Breast epithelium (tissue), 4 donors: ENCODE measurements at regions not wholly inside any gene's neighbourhood (a gene's known extent, or its start where the extent isn't known, plus 50 kb on each side); places are given as distances from the start of the nearest gene placed in this dataset.

Experiments used
- DNase-seq, 2 donors: peaks; one replicate each; pipeline ENCODE4 v3.0.0-alpha.2; 2019; ENCODE audit warnings: low spot score in 2 of 2
- H3K27ac ChIP-seq, 2 donors: fragments of 200-600 bp; sonication (generic) in 1 of 2; one replicate each; pipeline ENCODE4 v1.5.1; 2016 to 2019; ENCODE audit warnings: mild to moderate bottlenecking in 1 of 2
- H3K27me3 ChIP-seq, 2 donors: fragments of 200-600 bp; sonication (generic) in 1 of 2; one replicate each; pipeline versions ENCODE4 v1.5.1 to v1.6.0; 2017 to 2019; ENCODE audit warnings: control low read depth in 1 of 2, mild to moderate bottlenecking in 1 of 2
- H3K36me3 ChIP-seq: fragments of 200-600 bp; one replicate; pipeline ENCODE4 v1.5.1; 2019
- H3K4me1 ChIP-seq, 2 donors: fragments of 200-600 bp; sonication (generic); one replicate each; pipeline ENCODE4 v1.5.1; 2016 to 2019; ENCODE audit warnings: control low read depth in 1 of 2
- H3K4me3 ChIP-seq, 3 donors: fragments of 200-600 bp; sonication (generic); 1 replicate in 2 of 3; 2 replicates in 1 of 3; pipeline ENCODE4 v1.5.1; 2016 to 2019; ENCODE audit warnings: mild to moderate bottlenecking in 3 of 3, moderate library complexity in 2 of 3
- H3K9me3 ChIP-seq, 2 donors: fragments of 200-600 bp; sonication (generic) in 1 of 2; one replicate each; pipeline ENCODE4 v1.5.1; 2016 to 2019; ENCODE audit warnings: control low read depth in 1 of 2
- CTCF ChIP-seq, 3 donors: fragments of 450-650 bp; IDR thresholded peaks; one replicate each; pipeline ENCODE4 v1.5.1; 2016 to 2017; ENCODE audit warnings: antibody characterized with exemption in 3 of 3, mild to moderate bottlenecking in 3 of 3, moderate library complexity in 3 of 3
- POLR2A ChIP-seq: fragments of 450-650 bp; IDR thresholded peaks from one replicate; pipeline ENCODE4 v1.6.1; 2016; ENCODE audit warnings: antibody characterized with exemption, mild to moderate bottlenecking, moderate library complexity
- POLR2AphosphoS5 ChIP-seq, 3 donors: sonication (generic); formaldehyde crosslinking; IDR thresholded peaks; one replicate each; pipeline ENCODE4 v1.6.1; 2017; ENCODE audit warnings: antibody characterized with exemption in 3 of 3
- intact Hi-C: fragments of 100-400 bp; cut with DNase I; formaldehyde crosslinking; loops from one replicate; pipeline ENCODE4 v1.15.1; 2023; ENCODE audit warnings: low total_unique reads

GRCh38 chr9:19690128-19690527 is 98.7 kb downstream of the SLC24A2 start:
- TF ChIP-seq POLR2A (no peak), POLR2AphosphoS5 (IDR thresholded peaks at IDR 0.05) (no peak), CTCF (IDR thresholded peaks at IDR 0.05) (no peak)
- Histone ChIP-seq H3K9me3 (peaks cover 0 to 7% of the 10 kb centered on the region in 2 donors), H3K4me1 (no peaks in the 10 kb centered on the region), H3K36me3 (no peaks in the 10 kb centered on the region), H3K27ac (no peak overlapping the region), H3K4me3 (no peak overlapping the region), H3K27me3 (no peaks in the 10 kb centered on the region)
- intact Hi-C loops: no loop called here
- DNase-seq: no peak

DNA sequence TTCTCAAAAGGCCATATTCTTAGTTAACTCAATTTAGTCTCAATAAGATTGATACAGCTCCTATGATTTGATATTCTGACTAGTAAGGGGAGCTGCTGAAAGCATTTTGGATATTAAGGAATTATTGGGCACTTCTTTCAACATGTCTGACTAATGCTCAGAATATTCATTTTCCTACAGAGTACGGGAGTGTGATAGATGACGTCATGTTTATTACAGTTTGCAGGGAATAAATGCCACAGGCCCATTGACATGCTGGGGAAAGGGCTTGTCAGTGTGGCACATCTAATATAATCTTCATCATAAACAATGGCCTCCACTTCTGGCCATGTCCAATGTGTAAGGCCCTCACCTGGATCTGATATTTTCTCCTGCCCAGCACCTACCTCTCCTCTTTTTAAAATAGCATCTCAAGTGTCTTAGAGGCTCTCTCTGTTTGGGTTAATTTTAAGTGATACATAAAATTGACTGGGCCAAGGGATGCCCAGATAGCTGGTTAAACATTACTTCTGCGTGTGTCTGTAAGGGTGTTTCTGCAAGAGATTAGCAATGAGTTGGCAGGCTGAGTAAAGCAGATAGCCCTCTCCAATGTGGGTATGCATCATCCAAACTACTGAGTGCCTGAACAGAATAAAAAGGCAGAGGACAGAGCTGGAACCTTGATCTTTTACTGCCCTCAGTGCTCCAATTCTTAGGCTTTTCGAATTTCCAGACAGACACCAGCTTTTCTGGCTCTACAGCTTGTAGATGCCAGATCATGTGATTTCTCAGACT is 99.3 kb downstream of the SLC24A2 start:
- Histone ChIP-seq H3K9me3 (peaks cover 0 to 7% of the 10 kb centered on the region in 2 donors), H3K36me3 (no peaks in the 10 kb centered on the region)
- intact Hi-C loops: no loop called here

GRCh38 chr9:19683715-19684114 is 105.1 kb downstream of the SLC24A2 start:
- Histone ChIP-seq H3K27me3 (no peaks in the 10 kb centered on the region), H3K27ac (no peak overlapping the region), H3K4me1 (no peaks in the 10 kb centered on the region), H3K36me3 (no peaks in the 10 kb centered on the region), H3K4me3 (no peak overlapping the region), H3K9me3 (peaks cover 0 to 7% of the 10 kb centered on the region in 2 donors)
- DNase-seq: no peak
- TF ChIP-seq CTCF (IDR thresholded peaks at IDR 0.05) (no peak), POLR2A (no peak), POLR2AphosphoS5 (IDR thresholded peaks at IDR 0.05) (no peak)
- intact Hi-C loops: no loop called here

More for the DNA sequence above, 99.3 kb downstream of the SLC24A2 start:
- TF ChIP-seq POLR2AphosphoS5 (IDR thresholded peaks at IDR 0.05) (no peak), CTCF (IDR thresholded peaks at IDR 0.05) (no peak), POLR2A (no peak)
- H3K27ac ChIP-seq: no peak overlapping the region
- H3K27me3 ChIP-seq: no peaks in the 10 kb centered on the region
- DNase-seq: no peak
- no peaks in the 10 kb centered on the region for H3K4me1 ChIP-seq
- H3K4me3 ChIP-seq: no peak overlapping the region

DNA sequence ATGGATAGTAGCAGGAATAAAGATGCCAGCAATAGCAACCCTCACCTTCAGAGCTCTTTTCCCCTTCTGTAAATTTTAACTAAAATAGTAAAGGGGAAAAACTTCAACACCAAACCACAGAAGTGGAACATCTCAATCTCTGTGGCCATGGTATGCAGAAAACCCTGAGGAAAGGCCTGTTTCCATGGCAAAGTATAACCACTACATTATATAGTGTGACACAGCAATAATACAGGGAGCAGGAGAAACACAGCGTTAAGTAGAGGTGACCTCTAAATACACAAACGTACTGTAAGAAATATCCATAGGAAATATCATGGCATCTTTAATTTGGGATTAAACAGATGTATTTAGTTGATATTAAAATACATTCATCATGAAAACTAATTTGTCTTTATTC is 106.4 kb downstream of the SLC24A2 start:
- DNase-seq: no peak
- H3K9me3 ChIP-seq: peaks cover 0 to 7% of the 10 kb centered on the region in 2 donors
- H3K4me1 ChIP-seq: no peaks in the 10 kb centered on the region
- H3K4me3 ChIP-seq: no peak overlapping the region
- no peaks in the 10 kb centered on the region for H3K27me3 ChIP-seq
- TF ChIP-seq POLR2A (no peak), POLR2AphosphoS5 (IDR thresholded peaks at IDR 0.05) (no peak), CTCF (IDR thresholded peaks at IDR 0.05) (no peak)
- H3K27ac ChIP-seq: no peak overlapping the region
- intact Hi-C loops: no loop called here
- no peaks in the 10 kb centered on the region for H3K36me3 ChIP-seq

DNA sequence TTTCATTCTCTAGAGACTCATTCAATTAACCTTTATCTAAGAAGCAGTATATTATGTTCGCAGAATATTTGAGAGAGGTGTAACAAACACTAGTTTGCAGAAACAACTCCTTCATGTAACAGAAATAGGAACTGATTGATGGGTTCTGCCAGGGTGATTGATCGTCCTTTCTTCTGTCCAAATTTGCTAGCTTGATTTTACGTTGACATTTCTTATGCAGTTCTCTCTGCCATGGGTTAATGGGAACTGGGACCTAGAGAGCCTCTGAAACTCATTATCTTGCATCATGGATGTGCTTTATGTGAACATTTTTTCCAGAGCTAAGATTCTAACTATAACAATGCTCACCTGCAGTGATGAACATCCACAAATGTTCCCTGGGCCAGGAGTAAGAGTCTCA is 107.0 kb downstream of the SLC24A2 start:
- TF ChIP-seq CTCF (IDR thresholded peaks at IDR 0.05): no peak
- TF ChIP-seq POLR2A: no peak
- no peak for TF ChIP-seq POLR2AphosphoS5 (IDR thresholded peaks at IDR 0.05)
- no peak overlapping the region for H3K4me3 ChIP-seq
- no peaks in the 10 kb centered on the region for H3K36me3 ChIP-seq
- no peak for DNase-seq
- intact Hi-C loops: no loop called here
- H3K4me1 ChIP-seq: no peaks in the 10 kb centered on the region
- H3K9me3 ChIP-seq: peaks cover 0 to 7% of the 10 kb centered on the region in 2 donors
- no peak overlapping the region for H3K27ac ChIP-seq
- no peaks in the 10 kb centered on the region for H3K27me3 ChIP-seq
